Fibroblast of skin of left biceps (primary cell): ENCODE measurements at regions not wholly inside any gene's neighbourhood (a gene's known extent, or its start where the extent isn't known, plus 50 kb on each side); places are given as distances from the start of the nearest gene placed in this dataset.
"Not testable (repeated sequence)": the region's sequence is repeated elsewhere in the genome, so short reads cannot be mapped to it uniquely, and the experiment has no call there.

Source experiments
- DNase-seq, 2 experiments: peaks; one replicate each; pipeline ENCODE4 v3.0.0-alpha.2; 2013; ENCODE audit warnings: low read depth in 2 of 2

- not testable (repeated sequence) for DNase-seq
Observed at GRCh38 chr20:26120920-26121319, 424.3 kb upstream of the ZNF337 start.

- not testable (repeated sequence) for DNase-seq
Observed at GRCh38 chr20:26094498-26094897, 397.8 kb upstream of the ZNF337 start.

- not testable (repeated sequence) for DNase-seq
Observed at GRCh38 chr20:26091921-26092320, 395.3 kb upstream of the ZNF337 start.

- DNase-seq: not testable (repeated sequence)
Observed at GRCh38 chr20:26086195-26086594, 389.5 kb upstream of the ZNF337 start.

GRCh38 chr20:26073972-26074371 lies 377.3 kb upstream of the ZNF337 start:
- DNase-seq: not testable (repeated sequence)

GRCh38 chr20:26059324-26059723 lies 362.7 kb upstream of the ZNF337 start:
- not testable (repeated sequence) for DNase-seq

- DNase-seq: not testable (repeated sequence)
Observed at GRCh38 chr20:26058446-26058845, 361.8 kb upstream of the ZNF337 start.

GRCh38 chr20:26057135-26057752 lies 360.6 kb upstream of the ZNF337 start:
- DNase-seq: not testable (repeated sequence)

GRCh38 chr20:26025792-26026191 lies 329.1 kb upstream of the ZNF337 start:
- not testable (repeated sequence) for DNase-seq

- DNase-seq: not testable (repeated sequence)
Observed at GRCh38 chr20:26010942-26011276, 314.3 kb upstream of the ZNF337 start.

- not testable (repeated sequence) for DNase-seq
Observed at GRCh38 chr20:26010224-26010941, 313.7 kb upstream of the ZNF337 start.

- peak; percentile 79 to 81 for DNase-seq
Observed at GRCh38 chr20:26009402-26010223, 313.0 kb upstream of the ZNF337 start.

- DNase-seq: not testable (repeated sequence)
Observed at GRCh38 chr20:26008026-26008425, 311.4 kb upstream of the ZNF337 start.

- not testable (repeated sequence) for DNase-seq
Observed at GRCh38 chr20:26006164-26006563, 309.5 kb upstream of the ZNF337 start.

- DNase-seq: not testable (repeated sequence)
Observed at GRCh38 chr20:26003959-26004358, 307.3 kb upstream of the ZNF337 start.

- DNase-seq: not testable (repeated sequence)
Observed at GRCh38 chr20:25997367-25998038, 300.9 kb upstream of the ZNF337 start.

GRCh38 chr20:25992146-25992545 lies 295.5 kb upstream of the ZNF337 start:
- no peak for DNase-seq

- no peak for DNase-seq
Observed at GRCh38 chr20:25991756-25992130, 295.1 kb upstream of the ZNF337 start.

GRCh38 chr20:25991051-25991755 lies 294.6 kb upstream of the ZNF337 start:
- no peak for DNase-seq

GRCh38 chr20:25989686-25990085 lies 293.0 kb upstream of the ZNF337 start:
- not testable (repeated sequence) for DNase-seq

GRCh38 chr20:25989196-25989595 lies 292.5 kb upstream of the ZNF337 start:
- no peak for DNase-seq
